G401.6 (cell line): ENCODE measurements at regions not wholly inside any gene's neighbourhood (a gene's known extent, or its start where the extent isn't known, plus 50 kb on each side); places are given as distances from the start of the nearest gene placed in this dataset.
"Not testable (repeated sequence)": the region's sequence is repeated elsewhere in the genome, so short reads cannot be mapped to it uniquely, and the experiment has no call there.

Experiments
- FAIRE-seq: peaks from 2 replicates; lab custom pipeline; 2012; peaks lifted over from hg19 to GRCh38; lab: Jason Lieb, UNC

DNA sequence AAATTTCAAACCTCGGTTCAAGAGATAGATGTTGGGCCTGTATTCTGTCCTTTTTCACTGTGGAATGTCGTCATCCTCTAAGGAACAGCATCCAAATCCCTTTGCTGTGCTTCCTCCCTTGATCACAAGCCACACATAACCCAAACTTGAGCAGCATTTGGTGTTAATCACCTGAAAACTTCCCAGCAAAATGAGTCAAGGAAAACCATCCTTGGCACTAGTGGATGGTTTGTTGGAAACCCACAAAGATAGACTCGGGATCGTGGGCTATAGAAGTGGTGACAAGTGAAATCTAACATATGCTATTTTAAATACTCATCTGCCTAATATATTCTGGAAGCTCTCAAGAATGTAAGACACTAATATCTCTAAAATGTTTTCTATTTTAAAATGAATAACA lies 459.1 kb downstream of the SETD4 start:
- FAIRE-seq, result no peak

DNA sequence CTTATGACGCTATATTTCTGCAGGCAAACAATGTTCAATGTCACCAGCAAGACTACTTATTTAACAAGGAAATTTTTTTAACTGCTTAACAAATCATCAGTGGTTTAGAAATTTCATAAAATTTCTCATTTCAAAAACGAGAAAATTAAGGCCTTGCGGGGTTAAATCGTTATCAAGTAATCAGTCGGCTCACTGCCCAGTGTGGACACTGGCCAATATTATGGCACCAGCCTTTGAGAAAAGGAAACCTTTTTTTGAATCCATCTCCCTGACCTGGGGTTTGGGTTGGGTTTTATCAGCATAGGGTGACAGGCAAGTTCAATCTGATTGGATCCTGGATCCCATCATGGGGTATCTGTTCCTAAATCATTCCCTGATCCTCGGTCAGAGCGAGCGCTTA lies 461.2 kb downstream of the SETD4 start:
- FAIRE-seq, result no peak

DNA sequence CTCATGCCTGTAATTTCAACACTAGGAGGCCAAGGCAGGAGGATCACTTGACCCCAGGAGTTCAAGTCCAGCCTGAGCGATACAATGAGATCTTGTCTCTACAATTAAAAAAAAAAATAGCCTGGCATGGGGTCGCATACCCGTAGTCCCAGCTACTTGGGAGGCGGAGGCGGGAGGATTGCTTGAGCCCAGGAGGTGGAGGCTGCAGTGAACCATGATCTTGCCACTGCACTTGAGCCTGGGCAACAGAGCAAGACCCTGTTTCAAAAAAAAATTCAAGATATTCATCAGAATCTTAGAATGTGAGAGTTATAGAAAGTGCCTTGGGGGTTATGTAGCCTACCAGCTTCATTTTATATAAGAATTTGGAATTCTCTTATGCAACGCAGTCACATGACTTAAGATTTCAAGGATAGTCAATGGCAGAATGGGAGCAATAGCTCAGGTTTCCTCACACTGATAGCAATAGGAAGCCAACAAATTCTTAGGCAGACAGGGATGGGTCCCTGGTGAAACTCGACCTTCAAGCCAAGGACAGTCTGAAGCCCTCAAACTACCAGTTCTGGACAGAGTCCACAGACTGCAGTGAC lies 462.5 kb downstream of the SETD4 start:
- no peak for FAIRE-seq

GRCh38 chr21:35594905-35595304 lies 465.4 kb downstream of the SETD4 start:
- no peak for FAIRE-seq

- FAIRE-seq, result no peak
These were observed 467.3 kb downstream of the SETD4 start for GRCh38 chr21:35593000-35593502.

DNA sequence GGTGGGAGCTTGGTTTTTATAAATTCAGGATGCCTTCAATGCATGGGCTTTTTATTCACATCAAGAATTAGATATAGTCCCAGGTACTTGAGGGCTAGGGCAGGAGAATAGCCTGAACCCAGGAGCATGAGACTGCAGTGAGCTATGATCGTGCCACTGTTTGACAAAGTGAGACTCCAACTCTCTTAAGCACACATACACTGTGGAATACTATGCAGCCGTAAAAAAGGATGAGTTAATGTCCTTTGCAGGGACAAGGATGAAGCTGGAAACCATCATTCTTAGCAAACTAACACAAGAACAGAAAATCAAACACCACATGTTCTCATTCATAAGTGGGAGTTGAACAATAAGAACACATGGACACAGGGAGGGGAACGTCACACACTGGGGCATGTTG lies 470.0 kb downstream of the SETD4 start:
- FAIRE-seq, result not testable (repeated sequence)

DNA sequence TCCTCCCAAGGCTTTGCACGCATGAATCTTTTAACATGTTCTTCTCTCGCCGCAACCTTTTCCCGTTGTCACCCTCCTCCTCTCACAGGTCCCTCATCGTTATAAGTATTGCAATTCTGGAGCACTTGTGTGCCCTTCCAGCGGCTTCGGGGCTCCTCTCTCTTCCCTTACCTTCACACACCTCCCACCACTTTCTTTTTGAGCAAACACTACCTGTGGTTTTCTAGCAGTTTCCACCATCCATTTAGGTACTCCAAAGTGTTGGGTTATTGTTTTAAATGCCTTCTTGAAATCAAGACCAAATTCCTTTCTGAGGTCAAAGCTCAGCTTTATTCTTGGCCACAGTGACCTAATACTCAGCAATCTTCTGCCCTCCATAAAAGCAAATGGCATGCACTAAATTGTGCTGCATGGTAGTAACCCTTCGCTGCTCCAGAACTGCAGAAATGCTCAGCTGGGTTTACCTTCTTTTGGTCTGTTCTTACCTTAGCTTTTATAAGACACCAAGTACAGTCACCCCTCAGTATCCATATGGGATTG lies 472.4 kb downstream of the SETD4 start:
- no peak for FAIRE-seq

GRCh38 chr21:35586305-35586704 lies 474.0 kb downstream of the SETD4 start:
- FAIRE-seq, result no peak

GRCh38 chr21:35585878-35586277 lies 474.4 kb downstream of the SETD4 start:
- no peak for FAIRE-seq

DNA sequence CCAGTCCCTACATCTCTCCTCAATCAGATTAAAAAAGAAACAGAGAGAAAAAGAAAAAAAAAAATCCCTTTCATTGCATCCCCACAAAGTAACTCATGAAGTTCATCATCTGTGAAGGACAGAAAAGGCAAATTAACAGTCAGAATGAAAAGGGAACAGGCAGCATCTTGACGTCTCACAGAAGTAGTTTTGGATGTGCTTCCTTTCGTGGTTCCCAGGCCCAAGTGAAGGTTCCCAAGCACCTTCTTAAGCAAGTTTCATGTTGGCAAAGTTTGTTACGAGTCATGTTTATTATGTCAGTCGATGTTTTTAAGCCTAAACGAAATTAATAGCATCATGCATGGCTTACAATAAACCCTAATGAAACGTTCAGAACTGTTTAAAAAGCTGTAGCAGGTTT lies 475.2 kb downstream of the SETD4 start:
- no peak for FAIRE-seq

DNA sequence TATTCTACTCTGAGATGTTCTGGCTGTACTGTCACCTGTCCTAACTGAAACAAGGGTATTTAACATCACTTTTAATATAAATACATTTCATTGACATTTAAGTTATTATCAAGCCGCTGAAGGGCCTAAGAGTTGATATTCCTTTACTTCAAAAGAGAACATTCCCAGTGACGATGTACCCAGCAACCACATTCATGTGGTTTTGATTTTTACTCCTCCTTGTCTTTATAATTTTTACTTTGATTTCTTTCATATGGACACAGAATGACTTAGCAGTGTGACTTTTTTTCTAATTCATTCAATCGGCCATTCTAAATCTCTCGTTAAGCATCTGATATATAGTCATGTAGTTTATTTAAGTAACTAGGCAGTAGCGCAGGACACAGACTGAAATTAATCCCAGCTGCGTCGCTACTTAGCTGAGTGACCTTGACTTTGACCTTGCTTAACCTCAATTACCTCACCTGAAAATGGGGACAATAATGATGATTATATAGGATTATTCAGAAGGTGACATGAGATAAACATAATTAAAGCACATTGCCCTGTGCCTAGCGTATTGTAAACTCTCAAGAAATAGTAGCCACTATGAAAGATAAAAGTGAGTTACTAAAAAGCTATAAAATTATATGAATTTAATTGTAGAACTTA lies 476.6 kb downstream of the SETD4 start:
- FAIRE-seq, result no peak

GRCh38 chr21:35582731-35583130 lies 477.6 kb downstream of the SETD4 start:
- FAIRE-seq, result no peak

DNA sequence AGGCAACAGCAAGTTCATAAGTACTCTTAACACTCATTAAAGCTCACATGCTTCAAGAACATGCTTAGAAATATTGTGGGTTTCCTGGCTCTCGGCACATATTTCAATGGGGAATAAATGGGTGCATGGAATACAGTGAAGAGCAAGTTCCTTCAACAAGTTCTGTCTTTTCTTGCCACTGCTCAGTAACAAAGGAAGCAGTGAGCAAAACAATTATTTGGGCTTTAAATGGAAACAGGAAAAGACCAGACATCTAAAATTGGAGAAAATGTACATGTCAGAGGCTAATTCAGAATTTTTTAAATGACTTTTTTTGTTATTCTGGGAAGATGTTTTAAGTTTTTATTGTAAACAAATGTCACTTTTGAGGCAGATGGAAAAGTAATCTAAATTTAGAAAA lies 478.7 kb downstream of the SETD4 start:
- FAIRE-seq, result no peak

DNA sequence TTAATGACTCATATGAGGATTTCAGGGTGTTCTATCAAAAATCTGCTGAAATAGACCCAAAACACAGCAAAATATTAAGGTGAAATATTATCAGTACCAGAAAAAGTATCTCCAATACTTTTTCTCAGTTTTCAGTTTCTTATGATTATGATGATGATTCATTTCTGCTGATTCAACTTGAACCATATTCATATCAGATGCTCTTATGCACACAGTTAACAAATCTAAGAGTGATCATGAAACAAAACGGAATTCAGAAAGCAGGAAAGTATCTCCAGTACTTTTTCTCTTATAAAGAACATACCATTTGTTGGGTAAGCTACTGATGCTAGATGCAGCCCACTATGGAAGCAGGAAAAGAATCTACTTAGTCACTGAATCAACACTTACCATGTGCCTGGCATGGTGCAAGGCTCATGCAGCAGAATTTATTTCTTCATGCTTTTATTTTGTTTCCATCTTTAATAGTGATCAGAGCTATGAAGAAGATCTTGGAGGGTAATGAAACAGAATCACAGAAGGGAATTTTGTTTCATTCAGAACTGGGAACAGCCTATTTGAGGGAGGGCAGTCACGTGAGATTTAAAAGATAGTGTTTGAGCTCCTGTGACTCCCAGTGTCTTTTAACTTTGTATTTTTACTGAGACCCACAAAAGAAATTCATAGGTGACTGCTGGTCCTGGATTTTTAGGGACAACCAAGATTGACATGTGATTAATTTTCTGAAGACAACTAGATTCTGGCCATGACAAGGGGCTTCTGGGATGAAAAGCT lies 480.6 kb downstream of the SETD4 start:
- no peak for FAIRE-seq

- FAIRE-seq, result no peak
These were observed 481.4 kb downstream of the SETD4 start for GRCh38 chr21:35578831-35579471.

GRCh38 chr21:35578347-35578782 lies 482.0 kb downstream of the SETD4 start:
- no peak for FAIRE-seq

GRCh38 chr21:35575280-35575915 lies 484.9 kb downstream of the SETD4 start:
- no peak for FAIRE-seq

GRCh38 chr21:35573472-35574374 lies 486.6 kb downstream of the SETD4 start:
- FAIRE-seq, result no peak

DNA sequence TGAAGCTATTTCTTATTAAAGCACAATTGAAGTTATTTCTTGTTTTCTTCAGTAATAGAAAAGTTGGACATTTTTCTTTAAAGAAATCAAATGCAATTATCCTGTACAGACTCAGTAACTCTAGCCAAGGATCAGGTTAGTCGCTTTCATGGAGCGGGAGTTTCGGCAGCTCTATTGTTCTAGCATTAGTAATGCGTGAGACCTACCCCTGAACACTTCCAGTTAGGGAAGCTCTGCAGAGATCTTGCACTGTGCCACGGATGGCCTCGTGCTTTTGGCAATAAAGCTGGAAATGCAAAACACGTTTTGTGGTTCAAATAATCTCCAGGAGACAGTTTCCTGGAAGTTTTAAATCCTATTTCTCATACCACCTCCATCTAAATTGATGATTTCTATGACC lies 488.4 kb downstream of the SETD4 start:
- FAIRE-seq, result no peak

- FAIRE-seq, result no peak
These were observed 491.7 kb downstream of the SETD4 start for GRCh38 chr21:35568643-35569042.

GRCh38 chr21:35566874-35567273 lies 493.5 kb downstream of the SETD4 start:
- no peak for FAIRE-seq
